Activated CD4-positive, alpha-beta T cell treated with anti-CD3 and anti-CD28 coated beads, Interleukin-2, Interleukin-6, amounts not matched to agents 100 ng/mL and 50 ng/mL, durations not matched to agents 16 hours and 8 hours (primary cell): ENCODE measurements at regions not wholly inside any gene's neighbourhood (a gene's known extent, or its start where the extent isn't known, plus 50 kb on each side); places are given as distances from the start of the nearest gene placed in this dataset.

ENCODE experiments used
- DNase-seq: peaks from one replicate; pipeline ENCODE4 v3.0.0-alpha.2; 2020

- no peak for DNase-seq
Measured at GRCh38 chr9:38224941-38225340, 155.9 kb upstream of the SHB start.

- DNase-seq, result no peak
Measured at GRCh38 chr9:38216572-38216971, 147.5 kb upstream of the SHB start.

GRCh38 chr9:38215465-38215864, 146.4 kb upstream of the SHB start:
- no peak for DNase-seq

- no peak for DNase-seq
Measured at GRCh38 chr9:38214432-38214831, 145.4 kb upstream of the SHB start.

GRCh38 chr9:38213631-38214299, 144.7 kb upstream of the SHB start:
- DNase-seq, result no peak

- DNase-seq, result no peak
Measured at GRCh38 chr9:38212016-38212415, 143.0 kb upstream of the SHB start.

GRCh38 chr9:38211002-38211401, 142.0 kb upstream of the SHB start:
- DNase-seq, result no peak

- DNase-seq, result no peak
Measured at GRCh38 chr9:38208206-38208901, 139.3 kb upstream of the SHB start.

GRCh38 chr9:38207247-38207778, 138.3 kb upstream of the SHB start:
- no peak for DNase-seq

GRCh38 chr9:38205279-38205678, 136.3 kb upstream of the SHB start:
- no peak for DNase-seq

GRCh38 chr9:38202336-38202938, 133.4 kb upstream of the SHB start:
- no peak for DNase-seq

GRCh38 chr9:38201844-38202243, 132.8 kb upstream of the SHB start:
- DNase-seq, result no peak

GRCh38 chr9:38200431-38200830, 131.4 kb upstream of the SHB start:
- no peak for DNase-seq

- DNase-seq, result no peak
Measured at GRCh38 chr9:38198140-38198539, 129.1 kb upstream of the SHB start.

GRCh38 chr9:38196714-38197113, 127.7 kb upstream of the SHB start:
- no peak for DNase-seq

GRCh38 chr9:38195737-38196161, 126.7 kb upstream of the SHB start:
- no peak for DNase-seq

GRCh38 chr9:38194870-38195269, 125.8 kb upstream of the SHB start:
- DNase-seq, result no peak

- DNase-seq, result no peak
Measured at GRCh38 chr9:38192731-38193265, 123.8 kb upstream of the SHB start.

- DNase-seq, result no peak
Measured at GRCh38 chr9:38186404-38187115, 117.5 kb upstream of the SHB start.

- no peak for DNase-seq
Measured at GRCh38 chr9:38185647-38186403, 116.8 kb upstream of the SHB start.

- no peak for DNase-seq
Measured at GRCh38 chr9:38183994-38184568, 115.1 kb upstream of the SHB start.

GRCh38 chr9:38182321-38182720, 113.3 kb upstream of the SHB start:
- no peak for DNase-seq
